CD4-positive, alpha-beta T cell treated with Interleukin-2 at 100 ng/mL for 4 hours (primary cell): ENCODE measurements at regions not wholly inside any gene's neighbourhood (a gene's known extent, or its start where the extent isn't known, plus 50 kb on each side); places are given as distances from the start of the nearest gene placed in this dataset.

ENCODE experiments used
- DNase-seq: peaks from one replicate; pipeline ENCODE4 v3.0.0-alpha.2; 2020; ENCODE audit warnings: low spot score

- no peak for DNase-seq
Measured at GRCh38 chr2:128380061-128380889, 61.6 kb upstream of the HS6ST1 start.

- no peak for DNase-seq
Measured at GRCh38 chr2:128380961-128381938, 62.6 kb upstream of the HS6ST1 start.

GRCh38 chr2:128384446-128384845 lies 65.8 kb upstream of the HS6ST1 start:
- DNase-seq, result no peak

- DNase-seq, result no peak
Measured at GRCh38 chr2:128384956-128385355, 66.3 kb upstream of the HS6ST1 start.

GRCh38 chr2:128385365-128385764 lies 66.7 kb upstream of the HS6ST1 start:
- DNase-seq, result no peak

- no peak for DNase-seq
Measured at GRCh38 chr2:128386066-128386465, 67.4 kb upstream of the HS6ST1 start.

- no peak for DNase-seq
Measured at GRCh38 chr2:128388499-128388941, 69.9 kb upstream of the HS6ST1 start.

- no peak for DNase-seq
Measured at GRCh38 chr2:128389388-128390086, 70.9 kb upstream of the HS6ST1 start.

- DNase-seq, result no peak
Measured at GRCh38 chr2:128390256-128390990, 71.8 kb upstream of the HS6ST1 start.

- no peak for DNase-seq
Measured at GRCh38 chr2:128390991-128391630, 72.4 kb upstream of the HS6ST1 start.

- no peak for DNase-seq
Measured at GRCh38 chr2:128391679-128392078, 73.0 kb upstream of the HS6ST1 start.

- no peak for DNase-seq
Measured at GRCh38 chr2:128392207-128392606, 73.5 kb upstream of the HS6ST1 start.

GRCh38 chr2:128394007-128394730 lies 75.5 kb upstream of the HS6ST1 start:
- no peak for DNase-seq

GRCh38 chr2:128395196-128395595 lies 76.5 kb upstream of the HS6ST1 start:
- DNase-seq, result no peak

- no peak for DNase-seq
Measured at GRCh38 chr2:128395640-128396499, 77.2 kb upstream of the HS6ST1 start.

GRCh38 chr2:128396500-128396891 lies 77.8 kb upstream of the HS6ST1 start:
- no peak for DNase-seq

GRCh38 chr2:128396946-128397345 lies 78.3 kb upstream of the HS6ST1 start:
- DNase-seq, result no peak

GRCh38 chr2:128399256-128399655 lies 80.6 kb upstream of the HS6ST1 start:
- no peak for DNase-seq

GRCh38 chr2:128399690-128400291 lies 81.1 kb upstream of the HS6ST1 start:
- no peak for DNase-seq
